NCI-H2227 treated with DMSO at 0.1 percent for 48 hours (cell line): ENCODE measurements at regions not wholly inside any gene's neighbourhood (a gene's known extent, or its start where the extent isn't known, plus 50 kb on each side); places are given as distances from the start of the nearest gene placed in this dataset.
"Not testable (repeated sequence)": the region's sequence is repeated elsewhere in the genome, so short reads cannot be mapped to it uniquely, and the experiment has no call there.

Experiments used
- DNase-seq: peaks from one replicate; lab custom pipeline; 2025; lab: John Stamatoyannopoulos, UW

DNA sequence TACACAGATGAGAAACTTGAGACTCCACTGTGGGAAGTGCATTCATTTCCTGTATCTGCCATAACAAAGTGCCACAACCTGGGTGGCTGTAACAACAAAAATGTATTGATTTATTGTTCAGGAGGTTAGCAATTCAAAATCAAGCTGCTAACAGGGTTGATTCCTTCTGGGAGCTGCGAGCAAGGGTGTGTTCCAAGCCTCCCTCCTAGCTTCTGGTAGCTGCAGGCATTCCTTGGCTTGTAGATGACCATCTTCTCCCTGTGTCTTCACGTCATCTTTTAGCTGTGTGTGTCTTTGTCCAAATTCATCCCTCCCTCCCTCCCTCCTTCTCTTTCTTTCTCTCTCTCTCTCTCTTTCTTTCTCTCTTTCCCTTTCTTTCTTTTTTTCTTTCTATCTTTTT lies 258.1 kb downstream of the MSX2 start:
- no peak for DNase-seq

DNA sequence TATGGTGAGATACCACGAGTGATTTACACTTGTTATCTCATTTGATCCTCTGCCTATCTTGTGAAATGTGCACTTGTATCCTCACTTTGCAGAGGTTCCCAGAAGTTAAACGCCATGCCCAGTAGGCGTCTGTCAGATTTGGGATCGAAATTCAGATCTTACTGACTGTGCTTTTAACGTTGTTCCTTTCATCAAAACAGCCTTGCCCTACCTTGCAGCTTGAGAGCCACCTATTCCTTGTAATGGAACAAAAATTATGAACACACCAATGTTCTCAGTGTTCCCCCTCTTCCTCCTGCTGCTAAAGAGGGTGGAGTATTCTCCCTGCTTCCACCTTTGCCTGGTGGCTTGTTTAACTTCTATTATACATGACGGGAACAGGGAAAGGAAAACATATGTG lies 257.0 kb downstream of the MSX2 start:
- DNase-seq = no peak

DNA sequence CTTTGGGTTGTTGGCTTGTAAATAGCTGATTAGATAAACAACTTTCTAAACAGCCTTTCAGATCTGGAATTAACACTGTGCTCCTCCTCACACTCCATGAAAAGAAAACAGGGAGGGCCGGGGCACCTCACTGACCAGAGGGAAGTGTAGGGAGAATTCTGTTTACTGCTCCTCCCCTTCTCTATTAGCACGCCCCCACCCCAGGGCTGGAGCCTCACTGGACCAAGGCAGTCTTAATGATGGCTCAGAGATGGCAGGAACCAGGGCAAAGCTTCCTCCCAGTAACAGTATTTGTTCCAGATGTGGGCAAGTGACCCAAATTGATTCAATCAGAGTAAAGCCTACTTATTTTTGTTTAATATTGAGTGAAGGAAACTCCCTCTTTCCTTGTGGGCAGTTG lies 256.6 kb downstream of the MSX2 start:
- DNase-seq = no peak

DNA sequence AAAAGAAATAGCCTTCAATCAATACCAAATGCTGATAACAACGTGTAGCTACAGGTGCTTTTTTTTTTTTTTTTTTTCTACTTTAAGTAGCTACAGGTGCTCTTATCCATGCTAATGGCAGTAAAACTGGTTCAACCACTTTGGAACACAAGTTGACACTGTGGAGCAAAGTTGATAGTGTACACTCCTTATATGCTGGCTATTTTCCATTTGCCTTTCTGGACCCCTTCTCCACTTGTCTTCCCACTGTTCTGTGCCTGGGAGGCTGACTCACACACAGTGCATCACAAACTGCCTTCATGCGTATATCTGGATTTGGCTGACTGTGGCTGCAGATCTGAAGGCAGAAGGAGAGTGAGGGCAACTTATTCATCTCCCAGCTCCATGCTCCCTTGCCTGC lies 247.9 kb downstream of the MSX2 start:
- DNase-seq = no peak

DNA sequence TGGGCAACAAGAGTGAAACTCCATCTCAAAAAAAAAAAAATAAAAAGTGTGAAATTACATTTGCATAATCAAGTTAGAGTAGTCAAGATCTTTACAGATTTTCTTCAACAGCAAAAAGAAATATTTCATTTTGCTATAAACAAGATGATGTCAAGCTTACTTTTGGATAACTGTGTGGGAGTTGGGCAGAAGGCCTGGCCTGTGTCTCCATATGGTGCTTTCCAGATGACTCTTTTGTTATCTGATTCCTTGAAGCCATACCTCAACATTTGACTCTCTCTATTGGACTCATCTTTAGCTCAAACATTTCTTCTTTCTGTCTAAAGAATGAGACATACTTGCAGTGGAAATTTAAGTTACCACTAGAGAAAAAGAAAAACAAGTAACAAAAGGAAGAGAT lies 246.8 kb downstream of the MSX2 start:
- DNase-seq = no peak

DNA sequence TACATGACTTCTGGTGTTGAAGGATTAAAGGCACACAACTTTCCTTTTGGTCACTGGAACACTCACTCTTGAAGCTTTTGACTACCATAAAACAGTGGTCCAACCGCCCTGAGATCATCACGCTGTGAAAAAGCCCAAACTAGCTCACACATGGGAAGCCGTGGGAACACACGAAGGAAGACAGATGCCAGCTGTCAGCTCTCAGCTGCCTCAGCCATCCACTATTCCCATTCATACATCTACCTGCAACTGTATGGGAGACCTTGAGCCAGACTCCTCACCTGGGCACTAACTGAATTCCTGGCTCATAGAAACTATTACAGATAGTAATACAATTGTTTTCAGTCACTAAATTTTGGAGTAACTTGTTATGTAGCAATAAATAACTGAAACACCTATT lies 246.1 kb downstream of the MSX2 start:
- DNase-seq = no peak

DNA sequence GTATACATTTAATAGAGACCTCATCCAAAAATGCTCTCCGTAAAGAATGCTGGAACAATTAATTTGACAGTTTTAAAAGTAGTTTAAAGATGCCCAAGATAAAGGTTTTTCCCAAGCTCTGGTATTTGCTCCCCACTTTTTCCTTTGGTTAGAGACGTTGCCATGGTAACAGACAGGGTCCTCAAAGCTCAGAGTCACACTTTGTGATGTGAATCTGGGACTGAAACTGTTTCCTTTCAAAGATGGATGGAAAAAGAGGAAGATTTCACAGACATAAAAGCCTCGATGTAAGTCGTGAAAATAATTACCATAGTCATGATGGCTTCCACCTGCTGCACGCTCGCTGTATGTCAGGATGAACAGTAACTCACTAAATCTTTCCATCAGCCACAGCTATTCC lies 229.5 kb downstream of the MSX2 start:
- no peak for DNase-seq

DNA sequence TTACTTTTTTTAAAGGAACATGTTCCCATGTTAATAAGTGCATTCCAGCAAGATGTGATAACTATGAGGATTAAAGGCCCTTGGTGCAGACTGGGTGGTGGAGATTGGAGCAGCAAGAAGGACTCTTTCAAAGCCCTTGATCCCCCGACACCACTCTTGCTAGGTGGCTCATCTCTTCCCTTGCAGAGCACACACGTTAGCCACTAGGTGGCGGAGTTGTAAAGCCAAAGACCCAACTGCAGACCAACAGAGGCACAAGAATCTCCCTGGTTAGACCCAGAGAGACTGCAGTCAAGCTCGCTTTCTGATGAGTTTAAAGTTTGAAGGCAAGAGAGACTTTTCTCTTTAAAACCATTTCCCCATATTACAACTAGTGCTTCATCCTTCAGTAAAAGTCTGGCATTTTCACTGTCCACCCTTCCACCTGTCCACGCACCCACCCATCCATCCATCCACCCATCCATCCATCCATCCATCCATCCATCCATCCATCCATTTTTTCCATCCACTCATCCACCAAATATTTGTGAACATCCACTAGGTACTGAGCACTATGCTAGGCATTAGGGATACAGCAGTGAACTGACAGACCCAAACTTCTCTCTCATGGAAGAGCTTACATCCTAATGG lies 226.9 kb downstream of the MSX2 start:
- DNase-seq = peak; percentile 8

DNA sequence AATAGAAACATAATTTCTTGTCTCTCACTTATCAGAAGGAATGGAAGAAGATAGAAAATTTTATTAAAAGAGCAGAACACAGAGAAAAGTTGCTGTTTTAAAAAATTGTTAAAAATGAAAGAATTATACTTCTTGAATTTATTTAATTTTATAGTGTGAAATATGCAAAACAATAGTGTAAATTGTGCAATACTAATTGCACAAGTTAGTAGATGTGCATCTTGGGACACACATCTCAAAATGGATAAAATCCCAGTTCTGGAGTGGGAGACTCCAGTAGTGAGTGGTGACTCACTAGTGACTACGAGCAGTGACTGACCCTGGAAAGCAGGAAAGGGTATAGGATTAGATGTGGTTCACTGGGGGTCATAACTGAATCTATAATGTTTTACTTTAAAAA lies 223.2 kb downstream of the MSX2 start:
- DNase-seq = no peak

DNA sequence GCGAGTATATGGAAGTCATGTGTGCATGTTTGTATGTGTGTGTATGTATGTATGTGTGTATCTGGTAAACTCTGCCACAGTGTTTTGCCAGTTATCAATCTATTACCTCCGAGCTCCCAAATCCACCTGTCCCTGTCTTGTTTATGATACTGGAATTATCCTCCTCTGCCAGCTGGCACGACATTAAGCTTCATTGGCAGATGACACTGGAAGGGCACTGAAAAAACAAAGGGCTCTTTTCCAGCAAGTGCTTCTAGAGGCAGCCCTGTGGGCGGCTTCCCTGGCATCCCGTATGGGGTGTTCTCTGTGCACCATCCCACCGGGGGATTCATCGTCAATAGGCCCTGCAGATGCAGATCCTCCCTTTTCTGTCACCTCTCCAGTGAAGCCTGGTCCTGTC lies 221.5 kb downstream of the MSX2 start:
- no peak for DNase-seq

DNA sequence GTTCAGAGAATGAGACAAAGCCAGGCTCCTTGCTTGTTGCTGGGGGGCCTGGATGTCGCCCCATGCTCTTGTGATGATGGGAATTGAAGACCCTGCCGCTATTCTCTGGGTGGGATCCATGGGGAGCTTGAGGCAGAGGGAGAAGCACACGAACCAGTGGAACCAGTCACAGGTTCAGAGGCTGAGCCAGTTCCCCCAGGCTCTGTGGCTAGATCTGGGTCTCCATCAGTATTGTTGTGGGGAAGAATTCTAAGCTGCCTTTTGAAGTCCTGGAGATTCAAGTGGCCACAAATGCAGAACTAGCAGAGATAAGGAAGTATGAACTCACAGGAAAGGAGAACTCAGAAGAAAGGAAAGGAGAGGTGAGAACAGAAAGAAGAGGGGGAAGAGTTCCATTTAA lies 219.4 kb downstream of the MSX2 start:
- DNase-seq = no peak

DNA sequence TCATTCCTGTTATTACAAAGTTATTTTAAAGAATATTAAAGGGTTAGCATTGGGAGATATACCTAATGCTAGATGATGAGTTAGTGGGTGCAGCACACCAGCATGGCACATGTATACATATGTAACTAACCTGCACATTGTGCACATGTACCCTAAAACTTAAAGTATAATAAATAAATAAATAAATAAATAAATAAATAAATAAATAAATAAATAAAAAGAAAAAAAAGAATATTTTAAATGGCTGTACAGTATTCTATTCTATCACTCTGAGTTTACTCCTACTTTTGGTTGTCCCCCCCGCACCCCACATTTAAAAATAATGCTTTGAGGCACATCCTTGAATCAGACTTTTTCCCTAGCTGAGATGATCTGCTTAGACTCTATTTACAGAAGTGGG lies 218.6 kb downstream of the MSX2 start:
- DNase-seq = not testable (repeated sequence)

DNA sequence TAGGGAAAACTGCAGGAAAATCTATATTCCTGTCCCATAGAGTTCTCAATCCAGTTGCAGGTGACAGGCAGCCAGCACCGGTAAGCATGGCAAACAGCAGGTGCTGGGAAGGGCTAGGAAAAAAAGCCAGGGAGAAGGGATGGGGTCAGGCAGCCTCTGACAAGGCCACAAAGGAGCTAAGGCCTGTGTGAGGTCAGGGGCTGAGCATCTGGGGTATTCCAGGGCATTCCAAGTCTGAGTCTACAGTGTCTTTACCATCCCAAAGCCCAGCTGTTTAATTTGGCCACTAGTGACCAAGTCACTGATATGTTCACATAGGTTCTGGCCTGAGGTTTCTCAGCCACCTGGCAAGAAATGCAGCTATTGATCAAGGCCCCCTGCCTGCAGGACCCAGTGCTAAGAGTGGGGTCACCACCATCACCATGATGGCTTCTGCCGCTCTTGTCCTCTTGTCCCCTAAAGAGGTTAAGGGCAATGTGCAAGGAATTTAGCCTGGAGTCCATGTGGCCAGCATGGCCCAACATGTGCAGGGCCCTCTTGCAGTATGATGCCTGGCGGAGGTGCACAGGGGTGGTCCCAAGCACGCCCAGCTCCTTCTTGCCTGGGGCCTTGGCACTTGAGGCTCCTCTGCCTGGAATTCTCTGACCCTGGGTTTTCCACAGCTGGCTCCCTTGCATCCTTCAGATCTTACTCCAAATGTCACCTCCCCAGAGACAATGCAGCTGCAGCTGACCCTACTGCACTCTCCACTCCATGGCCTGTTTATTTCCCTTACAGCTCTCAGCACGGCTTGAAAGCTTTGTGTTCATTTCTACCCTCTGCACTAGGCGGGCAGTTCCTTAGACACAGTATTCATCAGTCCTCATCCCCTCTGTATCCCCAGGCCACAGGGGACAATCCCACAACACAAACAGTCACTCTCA lies 213.1 kb downstream of the MSX2 start:
- DNase-seq = no peak

DNA sequence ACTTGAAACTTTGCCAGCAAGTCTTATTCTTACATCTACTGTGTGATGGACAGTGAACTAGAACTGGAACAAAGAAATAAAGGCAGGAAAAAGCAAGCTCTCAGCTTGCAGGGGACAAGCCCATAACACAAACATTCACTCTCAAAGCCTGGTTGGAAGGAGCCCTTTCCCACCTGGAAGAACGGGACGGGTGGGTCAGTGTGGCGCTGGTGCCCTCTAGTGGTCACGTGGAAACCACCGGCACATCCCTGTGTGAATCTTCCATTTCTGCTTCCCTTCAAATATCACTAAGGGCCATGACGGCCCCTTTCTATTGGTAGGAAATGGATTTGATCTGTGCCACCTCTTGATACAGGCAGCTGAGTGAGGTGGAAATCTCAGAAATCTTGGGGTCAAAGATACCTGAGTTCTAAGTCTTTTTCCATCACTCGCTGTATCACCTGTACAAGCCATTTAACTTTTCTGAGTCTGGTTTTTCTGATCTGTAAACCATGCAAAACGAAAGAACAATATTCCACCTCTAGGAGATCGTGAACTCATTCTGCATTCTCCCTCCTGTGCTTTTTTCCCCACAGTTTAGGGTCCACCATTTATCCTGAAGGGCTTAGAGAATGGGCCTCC lies 211.6 kb downstream of the MSX2 start:
- peak; percentile 34 for DNase-seq

DNA sequence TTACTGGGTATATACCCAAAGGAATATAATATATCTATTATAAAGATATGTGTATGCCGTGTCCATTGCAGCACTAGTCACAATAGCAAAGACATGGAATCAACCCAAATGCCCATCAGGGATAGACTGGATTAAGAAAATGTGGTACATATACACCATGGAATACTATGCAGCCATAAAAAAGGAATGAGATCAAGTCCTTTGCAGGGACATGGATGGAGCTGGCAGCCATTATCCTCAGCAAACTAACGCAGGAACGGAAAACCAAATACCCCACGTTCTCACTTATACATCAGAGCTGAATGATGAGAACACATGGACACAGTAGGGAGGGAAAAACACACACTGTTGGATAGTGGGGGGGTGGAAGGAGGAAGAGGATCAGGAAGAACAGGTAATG lies 206.7 kb downstream of the MSX2 start:
- DNase-seq = not testable (repeated sequence)

DNA sequence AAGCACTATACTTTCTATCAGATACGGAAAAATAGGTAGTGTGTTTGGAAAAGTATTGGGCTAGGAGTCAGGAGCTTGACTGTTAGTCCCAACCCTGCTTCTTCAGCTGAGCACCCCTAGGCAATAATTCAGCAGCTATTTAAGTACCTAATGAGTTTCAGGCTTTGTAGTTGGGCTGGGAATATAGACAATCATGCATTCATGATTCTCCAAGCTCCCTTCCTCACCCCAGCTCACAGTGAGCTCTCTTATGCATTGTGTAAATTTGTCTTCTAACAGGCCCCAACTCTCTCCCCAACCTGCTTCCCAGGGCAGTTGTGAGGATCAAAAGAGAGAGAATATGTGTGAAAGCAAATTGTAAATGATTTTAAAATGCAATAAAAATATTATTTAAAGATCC lies 201.2 kb downstream of the MSX2 start:
- DNase-seq = no peak

DNA sequence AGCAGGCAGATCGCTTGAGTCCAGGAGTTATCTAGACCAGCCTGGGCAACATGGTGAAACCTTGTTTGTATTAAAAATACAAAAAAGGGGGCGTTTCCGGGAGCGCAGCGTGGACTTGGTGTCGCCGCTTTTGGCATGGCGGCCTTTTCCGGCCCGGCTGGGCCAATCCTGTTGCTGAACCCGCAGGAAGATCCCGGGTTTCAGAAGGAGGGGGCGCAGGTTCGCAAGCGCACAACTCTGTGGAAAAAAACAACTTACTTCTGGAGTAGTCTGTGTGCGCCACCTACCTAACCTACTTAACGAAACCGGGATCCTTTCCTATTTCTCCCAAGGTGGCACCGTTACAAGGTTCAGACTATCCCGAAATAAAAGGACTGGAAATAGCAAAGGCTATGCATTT lies 198.6 kb downstream of the MSX2 start:
- no peak for DNase-seq

DNA sequence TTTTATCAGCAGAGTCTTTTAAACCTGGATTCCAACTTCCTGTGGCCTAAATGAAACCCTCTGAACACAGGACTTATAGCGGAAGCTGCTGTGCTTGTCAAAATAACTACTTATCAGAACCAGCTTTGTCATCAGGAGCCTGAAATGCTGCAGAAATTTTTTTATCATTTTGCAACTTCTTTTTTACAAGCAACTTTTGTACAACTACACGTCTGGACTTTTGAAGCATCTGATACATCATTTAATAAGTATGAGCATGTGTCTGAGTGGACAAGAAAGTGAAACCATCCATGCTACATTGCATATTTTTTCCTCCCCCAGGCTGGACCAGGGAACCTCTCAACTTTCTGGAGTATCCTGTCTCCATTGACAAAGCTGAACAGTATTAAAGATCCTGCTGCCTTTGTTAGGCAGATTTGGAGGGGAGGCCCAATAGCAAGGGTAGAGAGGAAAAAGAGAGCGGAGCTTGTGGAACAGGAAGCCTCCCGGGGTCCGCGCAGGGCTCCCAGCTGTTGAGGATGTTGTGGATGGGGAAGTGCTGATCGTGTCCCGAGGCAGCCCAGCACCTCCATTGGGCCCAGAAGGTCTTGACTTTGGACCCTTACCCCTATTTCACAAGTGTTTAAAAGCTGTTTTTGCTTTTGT lies 196.6 kb downstream of the MSX2 start:
- DNase-seq = no peak

DNA sequence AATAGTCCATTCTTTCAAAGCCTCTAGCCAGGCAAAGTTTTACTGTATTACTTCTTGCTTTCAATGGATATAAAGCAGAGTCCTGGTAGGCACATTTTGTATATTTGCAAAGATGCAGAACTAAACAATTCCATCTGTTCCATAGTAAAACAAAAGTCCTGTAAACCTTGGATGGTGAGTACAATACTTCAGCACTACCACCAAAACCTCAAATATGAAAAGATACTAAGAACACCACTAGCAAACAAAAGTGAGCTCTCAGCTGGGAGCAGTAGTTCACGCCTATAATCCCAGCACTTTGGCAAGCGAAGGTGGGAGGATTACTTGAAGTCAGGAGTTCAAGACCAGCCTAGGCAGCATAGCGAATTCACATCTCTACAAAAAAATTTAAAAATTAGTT lies 195.0 kb downstream of the MSX2 start:
- DNase-seq = no peak

DNA sequence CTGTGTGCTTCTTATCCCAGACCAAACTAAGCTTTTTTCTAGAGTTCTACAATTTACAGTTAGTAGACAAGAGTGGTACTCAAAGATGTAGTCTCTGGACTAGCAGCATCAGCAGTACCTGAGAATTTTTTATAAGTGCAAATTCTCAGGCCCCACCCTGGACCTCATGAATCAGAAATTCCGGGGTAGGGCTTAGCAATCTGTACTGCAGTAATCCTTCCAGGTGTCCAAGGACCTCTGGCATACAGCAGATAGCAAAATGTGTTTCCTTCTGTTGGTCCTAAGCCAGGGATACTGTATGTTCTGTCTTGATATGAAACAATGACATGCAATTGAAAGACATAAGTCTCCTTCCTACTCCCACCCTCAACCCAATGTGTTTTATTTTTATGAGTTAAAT lies 194.3 kb downstream of the MSX2 start:
- DNase-seq = no peak

DNA sequence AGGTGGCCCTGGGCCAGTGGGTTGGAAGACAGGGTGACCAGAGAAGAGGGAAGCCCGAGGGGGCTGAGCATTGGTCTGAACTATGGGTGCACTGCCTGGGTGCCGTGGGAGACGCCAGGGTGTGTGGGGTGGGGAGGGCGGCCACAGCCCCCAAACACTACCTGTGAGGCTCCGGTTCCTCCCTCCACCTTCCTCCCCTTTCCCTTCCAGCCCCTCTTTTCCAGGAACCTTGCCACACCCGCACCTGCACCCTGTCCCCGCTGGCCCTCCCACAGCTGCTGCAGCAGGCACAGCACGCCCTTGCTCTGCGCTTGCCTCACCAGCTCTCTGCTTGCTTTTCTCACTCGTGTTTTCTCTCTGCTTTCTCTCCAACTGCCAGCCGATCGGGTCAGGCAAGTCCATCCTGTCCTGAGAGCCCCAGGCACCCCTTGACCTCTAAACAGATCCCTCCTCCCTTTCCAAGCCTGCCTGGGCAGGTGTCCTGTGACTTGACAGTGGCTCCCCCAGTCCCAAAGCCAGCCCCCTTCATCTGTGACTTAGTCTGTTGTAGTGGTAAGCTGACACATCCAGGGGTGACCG lies 193.7 kb downstream of the MSX2 start:
- DNase-seq = no peak

DNA sequence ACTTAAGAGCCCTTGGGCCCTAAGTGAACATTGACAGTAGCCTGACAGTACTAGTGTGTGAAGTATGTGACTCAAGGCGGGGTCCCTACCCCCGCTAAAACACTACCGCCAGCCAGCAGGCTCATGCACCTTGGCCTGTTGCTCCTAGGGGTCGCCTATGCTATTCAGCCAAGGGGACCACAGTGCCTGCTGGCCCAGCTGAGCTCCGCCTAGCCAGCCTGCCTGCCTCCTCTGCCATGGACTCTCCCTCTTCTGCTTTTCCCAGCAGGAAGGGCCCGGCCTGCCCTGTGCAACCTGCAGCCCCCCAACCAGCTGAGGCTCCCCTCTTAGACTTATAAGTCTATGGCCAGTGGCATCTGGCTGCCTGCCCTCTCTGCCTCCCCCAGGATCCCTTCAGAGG lies 193.1 kb downstream of the MSX2 start:
- not testable (repeated sequence) for DNase-seq
